HCT116 (cell line): ENCODE measurements at regions not wholly inside any gene's neighbourhood (a gene's known extent, or its start where the extent isn't known, plus 50 kb on each side); places are given as distances from the start of the nearest gene placed in this dataset.

ENCODE experiments used
- ATAC-seq: fragments of 200-7000 bp; cut with Tn5 transposase; 2 replicates; pipeline ENCODE4 v1.9.1; 2020; ENCODE audit warnings: mild to moderate bottlenecking, moderate library complexity
- BruUV-seq: library from RNA; stranded (reverse); fragments of 400-500 nt; replicated peaks from 2 replicates; lab custom pipeline; 2021; lab: Mats Ljungman, UMichigan
- CTCF ChIA-PET: fragments of 300-600 bp; sonication (Branson Sonifier 250); formaldehyde crosslinking; loops from one replicate; lab custom pipeline; 2021; ENCODE audit warnings: antibody characterized with exemption; lab: Charles Lee
- POLR2A ChIA-PET: fragments of 300-600, 350-600 bp; sonication (Branson Sonifier 250); formaldehyde crosslinking; loops from one replicate; lab custom pipeline; 2021; ENCODE audit warnings: antibody characterized with exemption; lab: Charles Lee
- RAD21 ChIA-PET, 2 experiments: fragments of 300-600 bp; sonication (Branson Sonifier 250); formaldehyde crosslinking; loops; one replicate each; lab custom pipeline; 2023; ENCODE audit warnings: low total read pairs in 2 of 2; ENCODE audit not compliant: uncharacterized antibody in 2 of 2, unreplicated experiment in 2 of 2, low non-redundant PET in 1 of 2; lab: Charles Lee
- DNase-seq: peaks from one replicate; pipeline ENCODE4 v3.0.0-alpha.2; 2010; ENCODE audit warnings: low read depth, low spot score
- H2AFZ ChIP-seq: fragments of 200-600 bp; shearing (Covaris generic), sonication (generic); 2 replicates; pipeline ENCODE4 v1.6.1; 2017; ENCODE audit warnings: low read depth, mixed run types, mixed read lengths, antibody characterized with exemption, low read length; ENCODE audit not compliant: poor library complexity, severe bottlenecking
- H3K27ac ChIP-seq: 2 replicates; pipeline ENCODE4 v1.5.1; 2012; ENCODE audit warnings: low read depth, low read length
- H3K27me3 ChIP-seq: fragments of 200-600 bp; sonication (generic); 2 replicates; pipeline ENCODE4 v1.6.1; 2016; ENCODE audit warnings: mixed run types, low read length, mixed read lengths; ENCODE audit not compliant: insufficient read depth
- H3K36me3 ChIP-seq, 2 experiments: fragments of 200-500 bp in 1 of 2; fragments of 200-600 bp in 1 of 2; sonication (Bioruptor generic) in 1 of 2; sonication (generic) in 1 of 2; 2 replicates each; pipeline versions ENCODE4 v1.5.1 to v1.6.1; 2014 to 2016; ENCODE audit warnings: low read length in 2 of 2, inconsistent platforms in 1 of 2, mixed read lengths in 1 of 2, mixed run types in 1 of 2; ENCODE audit not compliant: insufficient read depth in 2 of 2, control insufficient read depth in 1 of 2
- H3K4me1 ChIP-seq, 2 experiments: fragments of 200-600 bp in 1 of 2; sonication (generic) in 1 of 2; 2 replicates each; pipeline versions ENCODE4 v1.5.1 to v1.6.1; 2012 to 2017; ENCODE audit warnings: low read length in 2 of 2, inconsistent platforms in 1 of 2, mild to moderate bottlenecking in 1 of 2, mixed read lengths in 1 of 2, mixed run types in 1 of 2, moderate library complexity in 1 of 2; ENCODE audit not compliant: insufficient read depth in 2 of 2, control insufficient read depth in 1 of 2
- H3K4me2 ChIP-seq: fragments of 200-600 bp; sonication (generic); 2 replicates; pipeline ENCODE4 v1.6.1; 2017; ENCODE audit warnings: mixed run types, low read length, mixed read lengths
- H3K4me3 ChIP-seq, 2 experiments: fragments of 200-600 bp in 1 of 2; sonication (generic) in 1 of 2; replicated peaks in 1 of 2; 2 replicates each; pipeline ENCODE4 v1.5.1; 2011 to 2016; ENCODE audit warnings: low read length in 2 of 2, control low read depth in 1 of 2, low read depth in 1 of 2, mild to moderate bottlenecking in 1 of 2, mixed read lengths in 1 of 2, mixed run types in 1 of 2
- H3K79me2 ChIP-seq: fragments of 200-600 bp; sonication (generic); 2 replicates; pipeline ENCODE4 v1.6.1; 2017; ENCODE audit warnings: mild to moderate bottlenecking, mixed run types, low read length, moderate library complexity, mixed read lengths; ENCODE audit not compliant: insufficient read depth
- H3K9ac ChIP-seq: fragments of 200-600 bp; sonication (generic); 2 replicates; pipeline ENCODE4 v1.6.1; 2016; ENCODE audit warnings: low read length, mixed read lengths
- H3K9me2 ChIP-seq: fragments of 200-600 bp; sonication (generic), shearing (Covaris generic); 2 replicates; pipeline ENCODE4 v1.6.1; 2017; ENCODE audit warnings: mixed run types, mild to moderate bottlenecking, moderate library complexity; ENCODE audit not compliant: insufficient read depth
- H3K9me3 ChIP-seq, 2 experiments: fragments of 200-500 bp in 1 of 2; fragments of 200-600 bp in 1 of 2; sonication (Bioruptor generic) in 1 of 2; sonication (generic) in 1 of 2; 2 replicates each; pipeline ENCODE4 v1.6.1; 2014 to 2017; ENCODE audit warnings: low read length in 2 of 2, mixed read lengths in 2 of 2, inconsistent platforms in 1 of 2, low read depth in 1 of 2, mild to moderate bottlenecking in 1 of 2, mixed run types in 1 of 2, moderate library complexity in 1 of 2; ENCODE audit not compliant: control insufficient read depth in 1 of 2, insufficient read depth in 1 of 2
- H4K20me1 ChIP-seq: fragments of 200-600 bp; sonication (generic), shearing (Covaris generic); 2 replicates; pipeline ENCODE4 v1.6.1; 2017; ENCODE audit warnings: mixed run types, mild to moderate bottlenecking, moderate library complexity; ENCODE audit not compliant: insufficient read depth
- ATF3 ChIP-seq: IDR thresholded peaks from 2 replicates; pipeline ENCODE4 v1.6.1; 2012
- CBX3 ChIP-seq: IDR thresholded peaks from 2 replicates; pipeline ENCODE4 v1.6.1; 2012; ENCODE audit warnings: low read depth
- ELF1 ChIP-seq: IDR thresholded peaks from 2 replicates; pipeline ENCODE4 v1.6.1; 2012; ENCODE audit warnings: low read depth, borderline replicate concordance
- EZH2 ChIP-seq: fragments of 200-600 bp; sonication (generic); IDR thresholded peaks from 2 replicates; pipeline ENCODE4 v1.6.1; 2017; ENCODE audit warnings: antibody characterized with exemption, mixed run types
- EZH2phosphoT487 ChIP-seq: fragments of 200-600 bp; IDR thresholded peaks from 2 replicates; pipeline ENCODE4 v1.6.1; 2018; ENCODE audit warnings: antibody characterized with exemption, borderline replicate concordance
- FOSL1 ChIP-seq: IDR thresholded peaks from 2 replicates; pipeline ENCODE4 v1.6.1; 2012; ENCODE audit warnings: low read depth
- JUND ChIP-seq: IDR thresholded peaks from 2 replicates; pipeline ENCODE4 v1.6.1; 2012
- POLR2A ChIP-seq: IDR thresholded peaks from 2 replicates; pipeline ENCODE4 v1.7.0; 2011; ENCODE audit warnings: borderline replicate concordance; ENCODE audit not compliant: insufficient read depth, insufficient read length; ENCODE audit errors: extremely low read depth
- POLR2AphosphoS5 ChIP-seq: IDR thresholded peaks from 2 replicates; pipeline ENCODE4 v1.6.1; 2011; ENCODE audit warnings: mild to moderate bottlenecking, low read depth, low read length, moderate library complexity
- SIN3A ChIP-seq: IDR thresholded peaks from 2 replicates; pipeline ENCODE4 v1.6.1; 2012; ENCODE audit warnings: low read depth
- SP1 ChIP-seq: IDR thresholded peaks from 2 replicates; pipeline ENCODE4 v1.6.1; 2012; ENCODE audit warnings: low read depth
- ZNF274 ChIP-seq: fragments of 200-500 bp; sonication (Bioruptor generic); IDR thresholded peaks from 2 replicates; pipeline ENCODE4 v1.6.1; 2014; ENCODE audit warnings: mild to moderate bottlenecking, low read depth, low read length, inconsistent platforms
- intact Hi-C: fragments of 100-400 bp; cut with micrococcal nuclease; formaldehyde crosslinking; loops from 2 replicates; pipeline ENCODE4 v1.10.0; 2022
- TF ChIP-seq, protein P1 (sequence below), 3 experiments: fragments of 200-600 bp in 1 of 3; sonication (generic) in 1 of 3; IDR thresholded peaks in 2 of 3; conservative IDR thresholded peaks in 1 of 3; 2 replicates each; pipeline ENCODE4 v1.5.1; 2012 to 2017; ENCODE audit warnings: low read depth in 2 of 3, low read length in 2 of 3, antibody characterized with exemption in 1 of 3, borderline replicate concordance in 1 of 3, control low read depth in 1 of 3, mild to moderate bottlenecking in 1 of 3, mixed read lengths in 1 of 3, mixed run types in 1 of 3, moderate library complexity in 1 of 3; ENCODE audit not compliant: insufficient read depth in 1 of 3
- TF ChIP-seq, protein P2 (sequence below): IDR thresholded peaks from 2 replicates; pipeline ENCODE4 v1.6.1; 2011; ENCODE audit warnings: mild to moderate bottlenecking, low read length, moderate library complexity; ENCODE audit not compliant: insufficient replicate concordance; ENCODE audit errors: extremely low read depth

GRCh38 chr13:83204886-83205285 is 677.4 kb downstream of the SLITRK1 start:
- H3K4me2 ChIP-seq, result no peak overlapping the region
- H3K9ac ChIP-seq, result no peak overlapping the region
- ChIA-PET POLR2A (no interaction called here), CTCF (no interaction called here), RAD21 (no interaction called here)
- intact Hi-C loops, result no loop called here
- no peak overlapping the region for H3K27ac ChIP-seq
- H3K27me3 ChIP-seq, result no peaks in the 10 kb centered on the region
- H2AFZ ChIP-seq, result no peak overlapping the region
- no TSS peak for BruUV-seq
- no peak overlapping the region for H3K4me3 ChIP-seq
- H3K4me1 ChIP-seq, result no peaks in the 10 kb centered on the region
- TF ChIP-seq ELF1 (no peak), EZH2 (no peak), FOSL1 (no peak), SP1 (no peak), EZH2phosphoT487 (no peak), POLR2AphosphoS5 (no peak)
- TF ChIP-seq, protein P1, sequence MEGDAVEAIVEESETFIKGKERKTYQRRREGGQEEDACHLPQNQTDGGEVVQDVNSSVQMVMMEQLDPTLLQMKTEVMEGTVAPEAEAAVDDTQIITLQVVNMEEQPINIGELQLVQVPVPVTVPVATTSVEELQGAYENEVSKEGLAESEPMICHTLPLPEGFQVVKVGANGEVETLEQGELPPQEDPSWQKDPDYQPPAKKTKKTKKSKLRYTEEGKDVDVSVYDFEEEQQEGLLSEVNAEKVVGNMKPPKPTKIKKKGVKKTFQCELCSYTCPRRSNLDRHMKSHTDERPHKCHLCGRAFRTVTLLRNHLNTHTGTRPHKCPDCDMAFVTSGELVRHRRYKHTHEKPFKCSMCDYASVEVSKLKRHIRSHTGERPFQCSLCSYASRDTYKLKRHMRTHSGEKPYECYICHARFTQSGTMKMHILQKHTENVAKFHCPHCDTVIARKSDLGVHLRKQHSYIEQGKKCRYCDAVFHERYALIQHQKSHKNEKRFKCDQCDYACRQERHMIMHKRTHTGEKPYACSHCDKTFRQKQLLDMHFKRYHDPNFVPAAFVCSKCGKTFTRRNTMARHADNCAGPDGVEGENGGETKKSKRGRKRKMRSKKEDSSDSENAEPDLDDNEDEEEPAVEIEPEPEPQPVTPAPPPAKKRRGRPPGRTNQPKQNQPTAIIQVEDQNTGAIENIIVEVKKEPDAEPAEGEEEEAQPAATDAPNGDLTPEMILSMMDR (IDR thresholded peaks at IDR 0.05 in 2 of 3, conservative IDR thresholded peaks at IDR 0.05 in 1 of 3; ENCODE audit: borderline replicate concordance in 1 of 3, insufficient read depth in 1 of 3, low read depth in 2 of 3, low read length in 2 of 3), result no peak
- H3K9me3 ChIP-seq, result peaks cover 3 to 6% of the 10 kb centered on the region in 2 experiments; a peak in 2 of 4 replicates
- no peaks in the 10 kb centered on the region for H4K20me1 ChIP-seq
- no peaks in the 10 kb centered on the region for H3K36me3 ChIP-seq
- DNase-seq, result no peak
- H3K9me2 ChIP-seq, result no peaks in the 10 kb centered on the region
- H3K79me2 ChIP-seq, result no peaks in the 10 kb centered on the region
- no peak for ATAC-seq

DNA sequence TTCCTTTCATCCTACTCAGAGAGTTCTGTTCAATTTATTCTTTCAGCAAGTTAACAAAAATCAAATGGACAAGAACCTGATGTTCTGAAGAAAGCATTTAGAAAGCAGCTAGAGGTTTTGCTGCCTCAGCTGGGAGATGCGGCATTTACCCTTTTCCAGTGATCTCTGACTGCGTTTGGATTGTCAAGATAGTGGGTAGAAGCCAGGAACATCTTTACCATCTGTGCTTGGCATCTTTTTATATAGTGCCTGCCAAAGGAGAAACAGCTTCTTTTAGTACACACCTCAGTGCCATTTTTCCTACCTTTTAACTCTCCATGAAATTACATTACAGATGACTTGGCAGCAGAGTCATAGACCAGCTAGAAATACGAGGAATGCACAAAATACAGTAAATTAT is 680.8 kb downstream of the SLITRK1 start:
- ATAC-seq, result no peak
- no peaks in the 10 kb centered on the region for H3K79me2 ChIP-seq
- H3K9me2 ChIP-seq, result no peaks in the 10 kb centered on the region
- H3K9me3 ChIP-seq, result no peaks in the 10 kb centered on the region; a peak in 1 of 4 replicates
- intact Hi-C loops, result no loop called here
- BruUV-seq, result no TSS peak
- DNase-seq, result no peak
- no peak overlapping the region for H3K4me3 ChIP-seq
- H3K4me1 ChIP-seq, result no peaks in the 10 kb centered on the region
- H3K27ac ChIP-seq, result no peak overlapping the region
- H4K20me1 ChIP-seq, result no peaks in the 10 kb centered on the region
- RAD21 ChIA-PET, result no interaction called here
- POLR2A ChIA-PET, result no interaction called here
- no peak overlapping the region for H3K9ac ChIP-seq
- H3K4me2 ChIP-seq, result no peak overlapping the region
- no peak overlapping the region for H2AFZ ChIP-seq
- H3K27me3 ChIP-seq, result no peaks in the 10 kb centered on the region
- no peaks in the 10 kb centered on the region for H3K36me3 ChIP-seq
- CTCF ChIA-PET, result no interaction called here
- TF ChIP-seq, protein P1 (IDR thresholded peaks at IDR 0.05 in 2 of 3, conservative IDR thresholded peaks at IDR 0.05 in 1 of 3; ENCODE audit: borderline replicate concordance in 1 of 3, insufficient read depth in 1 of 3, low read depth in 2 of 3, low read length in 2 of 3), result no peak
- TF ChIP-seq ZNF274 (no peak), FOSL1 (no peak), JUND (no peak), POLR2AphosphoS5 (no peak), EZH2phosphoT487 (no peak), ATF3 (no peak), POLR2A (no peak), CBX3 (no peak), SIN3A (no peak)
- TF ChIP-seq, protein P2, sequence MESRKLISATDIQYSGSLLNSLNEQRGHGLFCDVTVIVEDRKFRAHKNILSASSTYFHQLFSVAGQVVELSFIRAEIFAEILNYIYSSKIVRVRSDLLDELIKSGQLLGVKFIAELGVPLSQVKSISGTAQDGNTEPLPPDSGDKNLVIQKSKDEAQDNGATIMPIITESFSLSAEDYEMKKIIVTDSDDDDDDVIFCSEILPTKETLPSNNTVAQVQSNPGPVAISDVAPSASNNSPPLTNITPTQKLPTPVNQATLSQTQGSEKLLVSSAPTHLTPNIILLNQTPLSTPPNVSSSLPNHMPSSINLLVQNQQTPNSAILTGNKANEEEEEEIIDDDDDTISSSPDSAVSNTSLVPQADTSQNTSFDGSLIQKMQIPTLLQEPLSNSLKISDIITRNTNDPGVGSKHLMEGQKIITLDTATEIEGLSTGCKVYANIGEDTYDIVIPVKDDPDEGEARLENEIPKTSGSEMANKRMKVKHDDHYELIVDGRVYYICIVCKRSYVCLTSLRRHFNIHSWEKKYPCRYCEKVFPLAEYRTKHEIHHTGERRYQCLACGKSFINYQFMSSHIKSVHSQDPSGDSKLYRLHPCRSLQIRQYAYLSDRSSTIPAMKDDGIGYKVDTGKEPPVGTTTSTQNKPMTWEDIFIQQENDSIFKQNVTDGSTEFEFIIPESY, result no peak
